MM.1S (cell line): ENCODE measurements at regions not wholly inside any gene's neighbourhood (a gene's known extent, or its start where the extent isn't known, plus 50 kb on each side); places are given as distances from the start of the nearest gene placed in this dataset.
A peak's percentile ranks its signal among the peaks of the same experiment; 100 is the strongest.

Experiments
- DNase-seq: peaks from one replicate; pipeline ENCODE4 v3.0.0-alpha.2; 2015
- H2AFZ ChIP-seq: fragments of 300-600 bp; sonication (generic); 2 replicates; pipeline ENCODE4 v1.6.0; 2016; ENCODE audit warnings: antibody characterized with exemption, low read length
- H3F3A ChIP-seq: fragments of 300-600 bp; sonication (generic); 2 replicates; pipeline ENCODE4 v1.6.1; 2016; ENCODE audit warnings: mild to moderate bottlenecking, antibody characterized with exemption, low read length, moderate library complexity, mixed read lengths; ENCODE audit not compliant: insufficient read depth
- H3K27ac ChIP-seq: fragments of 300-600 bp; sonication (generic); 2 replicates; pipeline ENCODE4 v1.5.1; 2016; ENCODE audit warnings: mild to moderate bottlenecking, low read length
- H3K27me3 ChIP-seq: fragments of 300-600 bp; sonication (generic); replicated peaks from 2 replicates; pipeline ENCODE4 v1.6.0; 2016; ENCODE audit warnings: low read length; ENCODE audit not compliant: insufficient read depth
- H3K36me3 ChIP-seq: fragments of 300-600 bp; sonication (generic); replicated peaks from 2 replicates; pipeline ENCODE4 v1.6.1; 2016; ENCODE audit warnings: mild to moderate bottlenecking, low read length, mixed read lengths; ENCODE audit not compliant: insufficient read depth
- H3K4me1 ChIP-seq: fragments of 300-600 bp; sonication (generic); 2 replicates; pipeline ENCODE4 v1.6.1; 2016; ENCODE audit warnings: low read length, mixed read lengths
- H3K4me2 ChIP-seq: fragments of 300-600 bp; sonication (generic); 2 replicates; pipeline ENCODE4 v1.6.0; 2016; ENCODE audit warnings: low read depth, low read length
- H3K4me3 ChIP-seq: fragments of 300-600 bp; sonication (generic); 2 replicates; pipeline ENCODE4 v1.5.1; 2016; ENCODE audit warnings: low read length, mixed read lengths
- H3K79me2 ChIP-seq: fragments of 300-600 bp; sonication (generic); 2 replicates; pipeline ENCODE4 v1.6.1; 2016; ENCODE audit warnings: mixed run types, low read length, mixed read lengths
- H3K9ac ChIP-seq: fragments of 300-600 bp; sonication (generic); 2 replicates; pipeline ENCODE4 v1.6.1; 2016; ENCODE audit warnings: low read length, mixed read lengths
- H3K9me2 ChIP-seq: fragments of 300-600 bp; sonication (generic); replicated peaks from 2 replicates; pipeline ENCODE4 v1.6.1; 2016; ENCODE audit warnings: mild to moderate bottlenecking, low read length, mixed read lengths; ENCODE audit not compliant: insufficient read depth
- H3K9me3 ChIP-seq: fragments of 300-600 bp; sonication (generic); replicated peaks from 2 replicates; pipeline ENCODE4 v1.6.1; 2016; ENCODE audit warnings: mild to moderate bottlenecking, low read length, mixed read lengths; ENCODE audit not compliant: insufficient read depth
- H4K20me1 ChIP-seq: fragments of 300-600 bp; sonication (generic); 2 replicates; pipeline ENCODE4 v1.6.1; 2016; ENCODE audit warnings: mild to moderate bottlenecking, low read length, moderate library complexity, mixed read lengths; ENCODE audit not compliant: insufficient read depth
- EZH2 ChIP-seq: fragments of 300-600 bp; sonication (generic); optimal IDR thresholded peaks from 2 replicates; pipeline ENCODE3; 2017; ENCODE audit warnings: low read depth, mild to moderate bottlenecking, antibody characterized with exemption, low read length, mixed read lengths
- EZH2phosphoT487 ChIP-seq: fragments of 300-600 bp; sonication (generic); IDR thresholded peaks from 2 replicates; pipeline ENCODE4 v1.6.1; 2018; ENCODE audit warnings: antibody characterized with exemption, low read length
- TF ChIP-seq, protein P1 (sequence below): fragments of 300-600 bp; sonication (generic); IDR thresholded peaks from 2 replicates; pipeline ENCODE4 v1.5.1; 2016; ENCODE audit warnings: antibody characterized with exemption, low read length, mixed read lengths

- peak overlapping the region; percentile 77 for H3K4me2 ChIP-seq
- H3K4me3 ChIP-seq: peak overlapping the region; percentile 37
These were observed 187.5 kb upstream of the NFE2L3 start for GRCh38 chr7:25964483-25964991.

GRCh38 chr7:25965405-25966123, 186.4 kb upstream of the NFE2L3 start:
- DNase-seq: no peak
- TF ChIP-seq EZH2phosphoT487 (no peak), EZH2 (no peak)
- TF ChIP-seq, protein P1, sequence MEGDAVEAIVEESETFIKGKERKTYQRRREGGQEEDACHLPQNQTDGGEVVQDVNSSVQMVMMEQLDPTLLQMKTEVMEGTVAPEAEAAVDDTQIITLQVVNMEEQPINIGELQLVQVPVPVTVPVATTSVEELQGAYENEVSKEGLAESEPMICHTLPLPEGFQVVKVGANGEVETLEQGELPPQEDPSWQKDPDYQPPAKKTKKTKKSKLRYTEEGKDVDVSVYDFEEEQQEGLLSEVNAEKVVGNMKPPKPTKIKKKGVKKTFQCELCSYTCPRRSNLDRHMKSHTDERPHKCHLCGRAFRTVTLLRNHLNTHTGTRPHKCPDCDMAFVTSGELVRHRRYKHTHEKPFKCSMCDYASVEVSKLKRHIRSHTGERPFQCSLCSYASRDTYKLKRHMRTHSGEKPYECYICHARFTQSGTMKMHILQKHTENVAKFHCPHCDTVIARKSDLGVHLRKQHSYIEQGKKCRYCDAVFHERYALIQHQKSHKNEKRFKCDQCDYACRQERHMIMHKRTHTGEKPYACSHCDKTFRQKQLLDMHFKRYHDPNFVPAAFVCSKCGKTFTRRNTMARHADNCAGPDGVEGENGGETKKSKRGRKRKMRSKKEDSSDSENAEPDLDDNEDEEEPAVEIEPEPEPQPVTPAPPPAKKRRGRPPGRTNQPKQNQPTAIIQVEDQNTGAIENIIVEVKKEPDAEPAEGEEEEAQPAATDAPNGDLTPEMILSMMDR: no peak
- H3K4me2 ChIP-seq: peak overlapping the region; percentile 77
- peaks cover 64% of the 10 kb centered on the region for H3F3A ChIP-seq
- H3K9me2 ChIP-seq: no peaks in the 10 kb centered on the region
- no peaks in the 10 kb centered on the region for H3K27me3 ChIP-seq
- no peaks in the 10 kb centered on the region for H4K20me1 ChIP-seq
- H3K9me3 ChIP-seq: no peaks in the 10 kb centered on the region
- H3K36me3 ChIP-seq: no peaks in the 10 kb centered on the region
- H3K27ac ChIP-seq: peak overlapping the region; percentile 96
- peak overlapping the region; percentile 35 for H3K4me3 ChIP-seq
- peak overlapping the region; percentile 88 for H3K9ac ChIP-seq
- H2AFZ ChIP-seq: no peak overlapping the region
- peaks cover 69% of the 10 kb centered on the region for H3K4me1 ChIP-seq
- peaks cover 12% of the 10 kb centered on the region for H3K79me2 ChIP-seq

More at GRCh38 chr7:25964483-25964991, 187.5 kb upstream of the NFE2L3 start:
- DNase-seq: peak; percentile 95
- Histone ChIP-seq H3K9me3 (no peaks in the 10 kb centered on the region), H3K79me2 (peaks cover 12% of the 10 kb centered on the region), H2AFZ (no peak overlapping the region), H3F3A (peaks cover 62% of the 10 kb centered on the region), H3K36me3 (no peaks in the 10 kb centered on the region), H3K9ac (peak overlapping the region; percentile 80), H4K20me1 (no peaks in the 10 kb centered on the region), H3K9me2 (no peaks in the 10 kb centered on the region), H3K4me1 (peaks cover 60% of the 10 kb centered on the region), H3K27ac (peak overlapping the region; percentile 96), H3K27me3 (no peaks in the 10 kb centered on the region)
- TF ChIP-seq EZH2 (no peak), EZH2phosphoT487 (no peak)
- TF ChIP-seq, protein P1: no peak

DNA sequence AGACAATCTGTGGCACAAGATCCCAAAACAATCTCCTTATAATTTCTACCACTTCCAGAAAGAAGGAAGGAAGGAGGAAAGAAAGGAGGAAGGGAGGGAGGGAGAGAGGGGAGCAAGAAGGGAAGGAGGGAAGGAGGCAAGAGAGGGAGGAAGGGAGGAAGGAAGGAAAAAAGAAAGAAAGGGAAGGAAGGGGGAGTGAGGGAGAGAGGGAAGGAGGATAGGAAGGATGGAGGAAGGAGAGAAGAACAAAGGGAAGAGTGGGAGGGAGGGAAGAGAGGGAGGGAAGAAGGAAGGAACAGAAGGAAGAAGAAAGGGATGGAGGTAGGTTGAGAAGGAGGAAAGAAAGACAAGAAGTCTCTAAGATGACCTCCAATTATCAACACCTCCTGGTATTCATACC, 185.5 kb upstream of the NFE2L3 start:
- TF ChIP-seq EZH2phosphoT487 (no peak), EZH2 (no peak)
- TF ChIP-seq, protein P1: no peak
- Histone ChIP-seq H3K4me2 (peak overlapping the region; percentile 77), H3K9me2 (no peaks in the 10 kb centered on the region), H3K27me3 (no peaks in the 10 kb centered on the region), H3K9ac (peak overlapping the region; percentile 88), H3K4me1 (peaks cover 73% of the 10 kb centered on the region), H2AFZ (no peak overlapping the region), H3K4me3 (peak overlapping the region; percentile 35), H3K27ac (peak overlapping the region; percentile 96), H3K79me2 (peaks cover 12% of the 10 kb centered on the region), H4K20me1 (no peaks in the 10 kb centered on the region), H3F3A (peaks cover 71% of the 10 kb centered on the region), H3K9me3 (no peaks in the 10 kb centered on the region), H3K36me3 (no peaks in the 10 kb centered on the region)
- no peak for DNase-seq
